ENCODE measurements at regions not wholly inside any gene's neighbourhood (a gene's known extent, or its start where the extent isn't known, plus 50 kb on each side); places are given as distances from the start of the nearest gene placed in this dataset.

GRCh38 chr7:41131956-41132355 is 570.9 kb downstream of the INHBA start:
- TF ChIP-seq CTCF (conservative IDR thresholded peaks at IDR 0.05; ENCODE audit: low read length) (no peak), EZH2phosphoT487 (IDR thresholded peaks at IDR 0.05; ENCODE audit: borderline replicate concordance, low read depth, low read length) (no peak)
